Iris pigment epithelial cell (primary cell): ENCODE measurements at regions not wholly inside any gene's neighbourhood (a gene's known extent, or its start where the extent isn't known, plus 50 kb on each side); places are given as distances from the start of the nearest gene placed in this dataset.

Experiments
- DNase-seq: peaks from one replicate; pipeline ENCODE4 v3.0.0-alpha.2; 2011; ENCODE audit warnings: low read depth

DNA sequence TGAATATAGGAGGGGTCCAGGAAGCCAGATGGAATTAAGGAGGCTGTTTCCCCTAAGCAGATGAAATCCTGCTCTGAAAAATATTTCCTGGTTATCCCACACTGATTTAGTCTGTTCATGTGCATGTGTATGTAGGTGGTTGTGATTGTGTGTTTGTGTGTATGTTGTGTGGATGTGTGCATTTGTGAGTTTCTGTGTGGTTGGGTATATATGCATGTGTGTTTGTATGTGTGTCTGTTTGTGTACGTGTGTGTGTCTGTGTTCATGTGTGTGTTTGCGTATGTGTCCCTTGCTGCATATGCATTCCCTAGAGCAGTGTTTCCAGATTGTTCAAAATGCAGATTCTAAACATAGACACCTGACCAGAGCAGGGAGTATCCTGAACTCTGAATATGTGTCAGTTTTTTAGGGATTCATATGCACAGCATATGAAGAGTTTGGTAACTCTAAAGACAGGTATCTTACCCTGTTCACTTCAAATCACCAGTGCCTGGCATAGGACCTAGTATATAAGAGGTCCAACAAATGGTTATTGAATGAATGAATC is 239.8 kb downstream of the MAFB start:
- no peak for DNase-seq

DNA sequence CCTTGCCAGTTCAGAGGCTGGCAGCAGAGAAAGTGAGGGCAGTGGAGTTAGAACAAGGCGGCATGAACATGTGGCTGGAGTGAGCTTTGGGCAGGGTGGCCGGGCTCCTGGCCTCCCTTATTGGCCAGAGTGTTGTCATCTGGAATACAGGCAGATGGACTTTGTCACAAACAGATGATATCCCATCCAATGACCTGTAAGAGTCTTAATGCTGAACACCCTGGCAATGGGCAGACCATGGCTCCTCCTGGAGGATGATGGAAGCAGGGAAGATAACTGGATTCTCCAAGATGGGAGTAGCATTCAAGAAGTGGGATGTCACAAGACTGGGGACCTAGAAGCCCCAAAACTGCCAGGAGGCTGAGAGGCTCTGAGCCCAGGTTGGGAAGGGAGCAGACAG is 242.1 kb downstream of the MAFB start:
- no peak for DNase-seq

DNA sequence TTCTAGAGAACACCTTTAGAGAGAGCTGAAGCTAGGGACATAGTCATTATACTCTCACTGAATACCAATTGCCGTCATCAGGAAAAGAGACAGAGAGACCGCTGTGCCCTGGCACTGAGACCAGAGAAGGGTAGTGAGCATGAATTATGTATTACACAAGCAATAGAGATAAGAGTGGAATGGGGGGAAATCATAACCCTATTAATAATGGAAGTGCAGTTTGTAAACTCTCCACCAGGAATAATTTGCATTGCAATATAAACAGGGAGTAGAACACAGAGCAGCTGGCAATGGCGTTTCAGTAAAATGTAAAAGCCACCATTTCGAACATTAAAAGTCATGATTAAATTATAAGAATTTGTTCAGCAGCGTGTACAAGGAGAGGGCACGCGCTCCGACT is 244.5 kb downstream of the MAFB start:
- no peak for DNase-seq

DNA sequence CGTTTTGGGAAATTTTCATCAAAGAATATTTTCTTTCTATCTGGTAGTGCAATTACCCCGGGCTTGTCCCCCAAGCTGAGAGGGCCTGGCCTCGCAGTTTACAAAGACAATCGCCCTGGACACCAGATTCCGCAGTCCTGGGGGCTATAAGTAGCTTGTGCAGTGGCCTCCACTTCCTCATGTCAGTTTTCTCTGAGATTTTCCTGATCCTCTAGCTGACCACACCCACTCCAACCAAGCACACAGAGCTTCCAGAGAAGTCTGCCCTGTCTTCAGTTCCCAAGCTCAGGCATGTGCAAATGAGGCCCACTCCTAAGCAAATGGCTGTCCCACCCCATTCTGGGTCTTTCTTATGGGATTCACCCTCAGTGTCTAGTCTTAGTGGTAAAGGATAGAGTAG is 245.3 kb downstream of the MAFB start:
- no peak for DNase-seq

DNA sequence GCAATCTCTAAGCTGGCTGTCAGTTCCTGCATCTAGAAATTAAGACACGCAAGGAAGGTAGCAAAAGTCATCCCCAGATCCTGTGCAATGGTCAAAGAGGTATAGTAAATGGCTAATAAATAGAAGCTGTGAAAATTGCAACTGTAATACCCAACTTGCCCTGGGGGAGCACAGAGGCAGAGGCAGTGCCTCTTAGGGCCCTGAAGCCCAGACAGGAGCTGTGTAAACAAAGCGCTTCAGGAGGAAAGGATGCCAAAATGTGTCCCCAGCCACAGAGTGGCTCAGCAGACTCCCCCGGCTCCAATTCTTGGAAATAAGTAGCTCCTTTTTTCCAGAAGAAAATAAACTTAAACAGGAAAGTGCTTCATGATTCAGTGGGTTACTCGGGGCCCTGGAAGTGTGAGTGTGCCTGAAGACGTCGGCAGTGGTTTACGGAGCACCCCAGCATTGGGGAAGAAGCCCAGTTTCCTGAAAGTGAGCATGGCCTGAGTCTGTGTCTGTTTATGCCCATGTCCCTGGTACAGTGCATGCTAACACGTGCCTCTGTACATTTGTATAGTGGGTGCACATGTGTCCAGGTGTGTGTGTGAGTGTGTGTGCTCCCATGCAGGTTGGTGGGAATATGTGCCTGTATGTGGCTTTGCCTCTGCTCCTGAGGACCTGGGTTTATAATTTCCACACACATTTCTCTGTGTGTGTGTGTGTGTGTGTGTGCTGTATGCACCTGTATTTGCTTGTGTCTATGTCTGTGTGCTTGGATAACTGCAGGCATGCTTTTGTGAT is 246.7 kb downstream of the MAFB start:
- peak; percentile 22 for DNase-seq

DNA sequence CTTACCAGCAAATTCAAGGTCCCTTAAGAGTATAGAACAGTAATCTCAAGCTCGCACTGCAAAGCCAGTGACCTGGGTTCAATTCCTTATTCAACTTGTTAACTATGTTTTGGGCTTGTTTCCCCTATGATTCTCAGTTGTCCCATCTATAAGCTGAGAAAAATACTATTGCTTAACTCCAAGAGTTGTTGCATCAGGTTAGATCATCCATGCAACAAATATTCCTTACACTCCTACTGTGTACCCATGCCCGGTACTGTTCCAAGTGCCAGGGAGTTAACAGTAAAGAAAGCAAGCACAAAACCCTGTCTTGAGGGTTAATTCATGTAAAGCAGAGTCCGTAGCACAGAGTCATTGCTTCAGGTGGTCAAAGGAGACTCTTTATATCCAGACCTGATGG is 247.3 kb downstream of the MAFB start:
- DNase-seq, result no peak

DNA sequence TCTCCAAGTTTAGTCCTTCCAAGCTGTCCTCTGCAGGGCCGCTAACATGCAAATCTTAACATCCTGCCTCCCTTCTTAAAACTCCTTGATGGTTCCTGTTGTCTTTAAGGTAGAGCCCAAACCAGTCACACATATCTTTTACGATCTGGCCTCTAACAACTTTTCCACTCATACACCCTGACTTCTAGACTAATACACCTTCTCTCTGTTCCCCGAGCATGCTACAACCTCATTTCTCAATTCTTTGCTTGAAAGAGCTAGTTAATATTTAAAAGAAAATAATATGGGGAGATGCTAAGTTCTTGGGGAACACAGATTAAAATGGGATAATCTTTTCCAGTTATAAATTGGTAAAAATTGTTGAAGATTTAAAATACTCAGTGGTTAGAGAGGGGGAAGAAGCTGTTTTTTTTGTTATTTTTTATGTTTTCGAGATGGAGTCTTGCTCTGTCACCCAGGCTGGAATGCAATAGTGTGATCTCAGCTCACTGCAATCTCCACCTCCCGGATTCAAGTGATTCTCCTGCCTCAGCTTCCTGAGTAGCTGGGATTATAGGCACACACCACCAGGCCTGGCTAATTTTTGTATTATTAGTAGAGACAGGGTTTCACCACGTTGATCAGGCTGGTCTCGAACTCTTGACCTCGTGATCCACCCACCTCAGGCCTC is 250.7 kb downstream of the MAFB start:
- peak; percentile 4 for DNase-seq

DNA sequence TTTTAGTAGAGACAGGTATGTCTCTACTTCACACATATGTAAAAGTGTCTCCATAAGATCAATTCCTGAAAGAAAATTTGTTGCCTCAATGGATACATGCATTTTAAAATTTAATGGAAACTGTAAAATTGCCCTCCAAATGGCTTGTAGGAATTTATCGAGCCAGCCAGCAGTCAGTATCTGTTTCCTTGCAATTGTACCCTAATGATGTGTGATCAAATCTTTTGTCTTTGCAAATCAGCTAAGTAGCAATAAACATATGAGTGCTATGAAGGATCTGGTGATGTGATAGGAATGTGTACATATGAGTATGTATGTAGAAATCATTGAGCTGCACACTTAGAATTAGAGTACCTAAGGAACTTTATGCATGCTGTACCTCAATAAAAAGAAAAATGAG is 253.0 kb downstream of the MAFB start:
- DNase-seq, result no peak

DNA sequence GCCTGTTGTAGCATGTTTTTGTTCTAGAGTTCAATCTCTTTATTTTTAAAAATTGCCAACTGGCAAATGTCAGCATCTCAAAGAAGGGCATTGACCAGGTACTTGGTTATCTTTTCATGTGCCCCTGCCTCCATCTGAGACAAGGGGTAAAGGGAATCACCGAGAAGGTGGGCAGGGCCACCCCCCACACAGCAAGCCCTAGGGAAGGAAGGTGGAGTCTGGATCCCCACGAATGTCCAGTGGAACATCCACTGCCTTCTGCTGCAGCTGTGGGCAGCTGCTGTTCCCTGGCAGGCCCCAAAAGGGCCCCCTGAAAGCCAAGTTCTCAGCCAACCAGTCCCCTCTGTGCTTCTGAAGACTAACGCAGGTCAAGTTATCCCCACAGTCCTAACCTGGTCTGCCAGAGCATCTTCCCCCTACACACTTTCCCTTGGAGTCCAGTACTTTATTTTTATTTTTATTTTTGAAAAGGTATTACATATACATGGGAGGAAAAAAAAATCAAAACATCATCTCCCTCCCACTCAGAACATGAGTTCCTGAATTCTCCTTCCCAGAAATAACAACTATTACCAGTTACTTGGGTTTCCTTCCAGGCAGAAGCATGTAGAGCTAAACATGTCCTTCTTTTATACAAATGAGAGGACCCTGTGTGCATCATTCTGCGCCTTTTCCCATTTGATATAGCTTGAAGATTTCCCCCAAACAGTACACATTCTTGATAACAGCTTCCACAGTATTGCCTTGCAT is 253.7 kb downstream of the MAFB start:
- DNase-seq, result no peak

DNA sequence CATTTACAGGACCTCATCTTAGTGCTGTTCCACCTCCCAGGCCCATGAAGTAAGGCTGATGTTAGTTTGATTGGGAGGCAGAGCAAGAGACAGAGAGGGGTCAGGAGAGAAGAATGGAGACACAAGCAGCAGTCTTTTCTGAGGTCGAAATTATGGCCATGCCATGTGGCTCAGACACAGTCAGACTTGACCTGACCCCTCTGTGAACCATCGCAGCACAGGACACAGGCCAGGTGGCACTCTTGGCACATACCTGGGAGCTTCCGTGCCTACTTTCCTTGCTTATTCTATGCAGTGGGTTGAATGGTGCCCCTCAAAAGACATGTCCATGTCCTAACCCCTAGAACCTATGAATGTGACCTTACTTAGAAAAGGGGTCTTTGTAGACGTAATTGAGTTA is 254.9 kb downstream of the MAFB start:
- DNase-seq, result no peak

DNA sequence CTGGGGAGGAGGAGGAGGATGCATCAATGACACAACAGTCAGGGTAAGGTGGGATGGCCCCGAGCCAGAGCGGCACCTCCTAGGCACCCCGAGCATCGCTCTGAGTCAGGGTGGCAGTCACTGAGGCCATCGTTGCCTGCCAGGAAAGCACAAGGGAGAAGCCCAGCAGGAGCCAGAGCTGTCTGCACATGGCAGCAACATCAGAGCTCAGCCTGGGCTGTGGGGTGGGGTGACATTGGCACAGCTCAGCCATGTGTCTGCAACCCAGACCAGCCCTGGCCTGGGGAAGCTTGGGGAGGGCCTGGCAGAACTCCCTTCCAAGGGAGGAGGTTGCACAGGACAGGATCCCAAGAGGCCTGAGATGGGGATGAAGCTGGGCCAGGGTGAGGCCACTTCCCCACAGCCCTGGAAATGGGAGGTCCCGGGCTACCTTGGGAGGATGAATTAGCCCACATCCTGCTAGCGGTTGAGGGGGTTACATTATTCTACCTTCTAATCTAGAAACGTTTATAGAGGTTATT is 255.6 kb downstream of the MAFB start:
- DNase-seq, result no peak

DNA sequence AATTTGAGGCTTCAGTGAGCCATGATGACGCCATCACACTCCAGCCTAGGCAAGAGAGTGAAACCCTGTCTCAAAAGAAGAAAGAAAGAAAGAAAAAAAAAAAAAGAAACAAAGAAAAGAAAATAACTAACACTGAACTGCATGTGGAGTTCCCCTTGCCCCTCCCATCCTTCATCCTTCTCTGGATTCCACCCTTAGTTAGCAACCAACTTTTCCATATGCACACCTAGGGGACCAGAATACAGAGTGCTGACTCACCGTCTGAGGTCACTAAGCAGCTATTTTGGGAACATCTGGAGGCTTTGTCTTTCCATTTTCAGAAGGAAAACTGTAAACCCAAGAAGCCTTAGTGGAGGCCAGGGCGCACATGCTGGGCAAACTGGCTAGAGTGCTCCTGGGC is 257.4 kb downstream of the MAFB start:
- no peak for DNase-seq

DNA sequence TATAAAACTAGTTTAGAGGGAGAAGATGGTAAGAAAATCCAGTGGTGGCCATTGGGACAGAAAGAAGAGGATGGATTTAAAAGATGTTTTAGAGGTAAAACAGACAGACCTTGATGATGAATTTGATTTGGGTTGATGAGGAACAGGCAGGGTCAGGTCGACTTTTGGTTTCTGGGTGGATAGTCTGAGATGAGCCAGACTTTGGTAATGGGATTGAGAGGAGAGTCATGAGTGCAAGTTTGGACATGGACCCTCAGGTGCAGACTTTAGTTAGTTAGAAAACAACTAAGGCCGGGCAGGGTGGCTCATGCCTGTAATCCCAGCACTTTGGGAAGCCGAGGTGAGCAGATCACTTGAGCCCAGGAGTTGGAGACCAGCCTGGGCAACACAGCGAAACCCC is 257.9 kb downstream of the MAFB start:
- no peak for DNase-seq

DNA sequence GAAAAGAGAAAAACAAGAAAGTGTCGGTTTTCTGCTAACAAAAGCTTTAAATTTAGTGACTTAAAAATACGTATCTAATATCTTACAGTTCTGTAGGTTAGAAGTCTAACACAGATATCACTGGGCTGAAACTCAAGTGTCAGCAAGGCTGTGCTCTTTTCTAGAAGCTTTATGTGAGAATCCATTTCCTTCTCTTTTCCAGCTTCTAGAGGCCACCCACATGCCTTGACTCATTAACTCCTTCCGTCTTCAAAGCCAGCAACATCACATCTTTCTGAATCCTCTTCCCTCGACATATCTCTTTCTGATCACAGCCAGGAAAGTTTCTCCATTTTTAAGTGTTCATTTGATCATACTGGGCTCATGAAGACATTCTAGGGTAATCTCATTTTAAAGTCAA is 262.0 kb downstream of the MAFB start:
- DNase-seq, result no peak

DNA sequence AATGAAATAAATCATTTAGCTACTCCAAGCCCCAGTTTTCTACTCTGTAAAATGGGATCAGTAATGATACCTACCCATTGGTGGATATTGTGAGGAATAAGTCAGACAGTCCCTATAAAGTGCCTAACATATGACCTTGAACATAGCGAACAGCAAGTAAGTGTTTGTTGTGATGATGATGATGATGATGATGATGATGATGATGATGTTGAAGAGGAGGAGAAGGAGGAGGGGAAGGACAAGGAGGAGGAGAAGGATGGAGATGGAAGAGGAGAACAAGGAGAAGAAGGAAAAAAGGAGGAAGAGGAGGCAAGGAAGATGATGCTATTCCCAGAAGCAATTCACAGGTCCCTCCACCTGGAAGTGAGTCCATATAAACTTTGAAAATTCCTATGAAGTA is 264.3 kb downstream of the MAFB start:
- DNase-seq, result no peak

DNA sequence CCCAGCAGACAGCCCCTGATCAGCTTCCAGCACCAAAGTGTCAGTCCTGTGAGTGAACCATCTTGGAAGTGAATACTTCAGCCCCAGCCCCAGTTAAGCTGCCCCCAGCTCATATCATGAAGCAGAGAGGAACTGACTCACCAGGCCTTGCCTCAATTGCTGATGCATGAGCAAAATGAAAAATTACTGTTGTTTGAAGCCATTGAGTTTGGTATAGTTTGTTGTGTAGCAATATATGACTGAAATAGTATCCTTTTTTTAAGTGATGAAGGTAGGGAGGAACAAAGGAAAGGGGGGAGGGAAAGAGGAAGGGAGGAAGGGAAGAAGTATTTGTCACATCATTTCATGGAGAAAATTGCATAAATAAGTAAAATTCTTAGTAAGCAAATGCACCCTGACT is 266.4 kb downstream of the MAFB start:
- no peak for DNase-seq

DNA sequence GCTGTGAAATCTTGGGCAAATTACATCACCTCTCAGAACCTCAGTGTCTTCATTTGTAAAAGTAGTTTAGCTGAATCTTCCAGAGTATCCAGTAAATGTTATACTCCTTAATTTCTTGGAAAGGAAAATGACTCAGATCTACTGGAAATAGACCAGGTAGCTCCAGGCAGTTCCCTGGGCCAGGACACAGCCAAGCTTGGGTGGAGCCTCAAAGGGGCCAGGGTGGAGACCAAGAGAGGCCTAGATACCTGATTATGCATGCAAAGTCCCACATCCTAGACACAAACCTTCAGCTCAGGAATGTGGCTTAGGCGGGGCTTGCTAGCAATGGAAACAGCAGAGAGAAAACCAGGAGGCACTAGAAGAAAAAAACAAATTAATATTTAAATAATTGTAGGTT is 272.8 kb downstream of the MAFB start:
- no peak for DNase-seq

DNA sequence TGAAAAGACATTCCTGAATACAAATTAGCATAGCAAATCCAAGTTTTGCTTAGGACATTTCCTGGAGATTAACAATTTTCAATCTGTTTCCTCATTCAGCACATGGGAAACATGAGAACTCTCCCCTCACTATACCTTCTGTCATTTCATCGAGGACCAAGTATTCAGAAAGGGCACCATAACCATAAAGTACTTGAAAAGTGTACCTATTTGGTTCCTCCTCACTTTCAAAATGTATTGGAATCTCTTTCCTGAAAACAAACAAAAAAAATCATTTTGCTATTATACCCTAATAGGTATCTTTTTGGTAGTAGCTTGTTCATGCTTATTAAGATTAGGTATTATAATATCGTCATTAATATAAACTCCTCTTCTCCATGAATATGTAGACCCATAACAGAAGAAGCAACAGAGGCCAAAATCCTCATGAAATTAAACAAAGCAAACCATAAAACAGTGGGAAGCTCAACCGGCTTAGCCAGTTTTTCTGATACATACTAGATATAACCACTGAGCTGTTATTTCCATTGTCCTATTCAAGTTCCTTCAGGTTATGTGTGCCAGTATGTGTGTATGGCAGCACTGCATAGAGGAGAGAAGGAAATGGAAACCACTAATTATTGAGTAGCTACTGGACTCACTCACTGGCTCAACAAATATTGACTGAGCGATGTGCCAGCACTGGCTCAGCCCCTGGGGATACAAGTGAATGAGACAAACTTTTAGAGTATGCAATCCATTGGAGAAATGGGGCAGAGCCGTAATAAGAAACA is 274.0 kb downstream of the MAFB start:
- no peak for DNase-seq

DNA sequence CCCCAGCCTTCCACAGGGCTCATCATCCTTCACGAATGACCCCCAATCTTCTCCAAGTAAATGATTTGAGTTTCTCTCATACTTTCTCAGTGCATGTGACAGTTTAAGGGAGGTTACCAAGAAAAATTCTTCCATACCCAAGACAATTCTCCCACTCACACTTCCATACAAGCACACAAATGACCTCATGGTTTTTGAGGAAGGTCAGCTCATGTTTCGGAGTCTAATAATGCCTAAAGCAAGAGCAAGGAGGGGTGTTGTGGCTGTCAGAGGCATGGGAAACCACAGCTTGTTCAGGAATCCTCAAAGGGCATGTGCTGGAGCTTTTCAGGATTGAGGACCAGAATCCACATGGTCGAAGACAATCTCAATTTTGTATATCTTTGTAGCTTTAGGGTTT is 279.0 kb downstream of the MAFB start:
- no peak for DNase-seq

DNA sequence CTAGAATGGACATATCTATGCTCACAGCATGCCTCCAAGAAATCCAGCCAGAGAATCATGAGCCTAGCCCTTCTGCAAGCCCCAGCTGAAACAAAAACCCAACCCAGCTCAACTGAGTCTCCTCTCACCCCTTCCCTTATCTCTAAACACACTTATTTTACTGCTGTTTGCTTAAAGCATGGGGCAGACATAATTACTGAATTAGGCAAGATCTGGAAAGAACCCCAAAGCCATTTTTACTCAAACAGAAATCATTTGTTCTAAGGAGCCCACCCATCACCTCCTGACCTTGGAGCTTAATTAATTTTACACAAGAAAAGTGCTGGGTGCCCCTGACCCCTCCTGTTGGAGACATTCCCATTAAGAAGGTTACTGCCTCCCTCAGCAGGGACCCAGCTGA is 291.6 kb downstream of the MAFB start:
- DNase-seq, result no peak

DNA sequence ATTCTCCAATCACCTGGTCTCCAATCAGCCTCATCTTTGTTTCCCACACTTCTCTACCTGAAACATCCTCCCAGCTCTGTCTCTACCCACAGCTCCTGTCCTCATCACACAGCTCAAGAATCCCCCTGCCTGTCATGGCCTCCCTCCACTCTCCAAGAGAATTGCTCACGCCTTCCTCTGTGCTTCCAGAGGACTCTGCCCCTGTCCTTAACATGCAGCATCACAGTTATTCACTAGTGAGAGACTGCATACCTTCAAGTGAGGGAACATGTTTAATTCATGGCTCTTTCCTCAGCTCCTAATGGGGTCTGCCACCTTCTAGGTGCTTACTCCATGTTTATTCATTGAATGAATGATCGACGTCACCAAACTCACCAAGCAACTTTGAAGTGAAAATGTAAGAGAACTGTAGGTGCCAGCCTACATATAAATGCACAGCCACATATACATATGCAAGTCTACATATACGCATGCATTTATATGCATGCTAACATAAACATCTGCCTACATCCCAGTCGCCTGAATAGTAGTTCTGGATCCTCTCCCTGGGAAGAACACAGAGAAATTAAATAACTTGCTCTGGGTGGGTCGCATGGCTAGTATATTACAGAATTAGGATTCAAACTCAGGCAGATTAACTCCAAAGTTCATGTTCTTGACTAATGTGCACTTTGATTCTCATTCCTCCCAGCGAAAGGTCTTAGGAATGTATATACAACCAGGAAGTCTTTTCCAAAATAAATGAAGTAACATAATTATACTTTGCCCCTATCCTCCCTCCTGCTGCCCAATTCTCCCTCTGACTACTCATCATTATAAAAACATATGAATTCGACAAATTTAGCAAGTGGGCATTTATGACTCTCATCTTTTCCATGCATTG is 295.6 kb downstream of the MAFB start:
- no peak for DNase-seq
